DMS79 treated with DMSO at 0.1 percent for 48 hours (cell line): ENCODE measurements at regions not wholly inside any gene's neighbourhood (a gene's known extent, or its start where the extent isn't known, plus 50 kb on each side); places are given as distances from the start of the nearest gene placed in this dataset.
A peak's percentile ranks its signal among the peaks of the same experiment; 100 is the strongest.

Source experiments
- DNase-seq: peaks from one replicate; lab custom pipeline; 2025; lab: John Stamatoyannopoulos, UW

GRCh38 chr17:77432034-77432661, 291.4 kb downstream of the SEC14L1 start:
- no peak for DNase-seq

DNA sequence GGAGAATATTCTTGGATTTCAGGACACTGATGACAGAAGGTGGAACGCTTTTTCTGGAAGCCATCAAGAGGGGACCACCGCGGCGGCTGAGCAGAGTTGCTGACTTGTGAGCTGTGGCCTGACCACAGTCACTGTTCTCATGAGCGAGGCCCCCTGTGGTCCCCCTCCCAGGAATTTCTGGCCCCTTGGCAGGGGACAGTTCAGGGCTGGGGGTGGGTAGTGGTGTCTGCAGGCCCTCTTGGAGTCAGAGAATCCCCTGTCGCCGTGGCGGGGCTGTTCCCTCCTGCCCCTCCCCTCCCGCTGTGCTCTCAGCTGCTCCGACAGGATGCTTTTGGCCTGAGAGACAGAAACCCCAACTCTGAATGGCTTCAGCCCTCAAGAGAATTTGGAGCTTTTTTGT, 292.0 kb downstream of the SEC14L1 start:
- no peak for DNase-seq

GRCh38 chr17:77433385-77434135, 292.8 kb downstream of the SEC14L1 start:
- DNase-seq, result no peak

DNA sequence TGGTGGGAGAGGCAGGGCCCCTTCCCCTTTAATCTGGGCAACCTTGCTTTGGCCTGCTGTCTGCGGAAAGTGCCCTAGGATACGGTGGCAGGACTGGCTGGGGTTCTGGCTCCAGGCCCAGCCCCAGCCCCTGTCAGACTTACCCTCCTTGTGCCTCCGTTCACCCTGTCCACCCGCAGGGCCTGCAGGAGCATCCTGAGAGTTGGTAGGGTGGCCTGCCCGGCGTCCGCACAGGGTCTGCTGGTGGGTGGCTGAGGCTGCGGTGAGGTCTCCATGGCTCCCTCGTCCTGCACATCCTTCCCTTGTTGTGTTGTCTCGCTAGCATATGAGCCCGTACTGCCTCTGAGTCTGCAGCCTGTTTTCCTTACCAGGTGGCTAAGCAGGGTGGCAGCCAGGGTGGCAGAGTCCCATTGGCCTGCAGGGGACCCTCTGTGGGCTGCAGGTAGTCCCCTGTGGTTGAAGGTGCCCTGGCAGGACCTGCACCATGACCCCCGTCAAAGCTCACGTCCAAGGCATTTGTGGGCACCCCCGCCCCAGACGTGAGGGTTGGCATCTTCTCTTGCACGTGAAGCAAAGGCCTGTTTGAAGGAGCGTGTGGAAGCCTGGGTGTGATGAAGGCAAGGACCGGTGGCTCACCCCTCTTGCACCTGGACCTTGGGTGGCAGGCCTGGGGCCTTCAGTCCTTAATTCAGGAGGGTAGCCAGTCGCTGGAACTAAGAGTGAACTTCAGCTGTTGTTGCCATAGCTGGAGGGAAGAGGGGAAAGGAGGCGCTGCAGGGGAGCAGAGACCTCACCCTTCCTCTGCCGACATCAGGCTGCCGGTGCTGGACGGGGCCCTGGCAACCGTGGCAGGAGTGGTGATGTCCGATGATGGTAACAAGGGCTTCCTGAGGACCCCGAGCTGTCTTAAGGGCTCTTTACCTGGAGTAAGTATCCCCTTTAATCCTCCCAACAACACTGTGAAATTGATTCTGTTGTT, 293.7 kb downstream of the SEC14L1 start:
- DNase-seq, result no peak

DNA sequence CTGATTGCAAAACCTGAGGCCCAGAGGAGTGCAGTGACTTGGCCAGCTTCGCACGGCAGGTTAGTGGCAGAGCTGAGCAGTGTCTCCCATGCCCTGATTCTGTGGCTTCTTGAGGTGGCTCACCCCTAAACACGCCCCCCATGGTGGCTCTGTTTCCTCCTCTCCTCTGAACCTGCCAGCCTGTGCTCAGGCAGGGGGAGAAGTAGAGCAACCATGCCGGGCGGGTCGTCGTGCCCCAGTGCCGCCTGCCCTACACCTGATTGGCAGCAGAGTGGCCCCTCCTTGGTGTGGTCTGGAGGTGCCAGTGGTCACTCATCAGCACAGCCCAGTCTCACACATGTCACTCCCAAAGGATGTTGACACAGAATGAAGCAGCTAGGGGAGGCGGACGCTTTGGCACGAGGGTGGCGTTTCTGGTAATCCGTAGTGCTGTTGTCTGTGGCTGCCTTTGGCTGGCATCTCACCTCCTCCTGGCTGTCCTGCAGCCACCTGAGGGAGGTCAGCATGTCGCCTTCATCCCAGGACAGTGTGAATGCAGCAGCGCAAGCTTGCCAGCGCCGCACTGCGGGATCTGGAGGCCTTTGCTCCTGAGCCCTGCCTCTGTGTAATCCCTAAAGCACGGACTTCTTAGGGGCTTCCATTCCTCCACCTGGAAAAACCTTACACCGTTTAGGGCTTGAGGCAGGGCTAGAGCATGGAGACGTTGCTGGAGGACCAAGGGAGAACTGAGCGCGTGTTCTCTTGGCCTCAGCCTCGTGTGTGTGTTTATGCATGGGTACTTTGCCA, 294.7 kb downstream of the SEC14L1 start:
- no peak for DNase-seq

DNA sequence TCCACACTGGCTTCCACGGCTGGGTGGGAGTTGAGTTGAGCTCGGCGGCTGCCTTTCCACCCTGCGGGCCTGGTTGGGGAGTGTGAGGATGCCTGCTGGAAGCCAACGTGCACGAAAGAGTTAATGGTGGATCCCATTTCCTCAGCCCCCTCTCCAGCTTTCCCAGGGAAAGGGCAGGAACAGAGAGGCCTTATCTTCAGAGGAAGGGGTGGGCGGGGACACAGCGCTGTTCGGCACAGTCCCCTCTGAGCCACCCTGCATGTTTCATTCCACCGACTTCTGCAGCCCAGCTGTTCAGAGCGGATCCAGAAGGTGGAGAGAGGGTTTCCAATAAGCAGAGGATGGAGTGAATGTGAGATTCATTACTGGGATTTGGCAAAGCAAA, 295.3 kb downstream of the SEC14L1 start:
- DNase-seq, result no peak

- DNase-seq, result no peak
Observed at GRCh38 chr17:77436481-77436880, 295.7 kb downstream of the SEC14L1 start.

GRCh38 chr17:77437017-77437416, 296.2 kb downstream of the SEC14L1 start:
- DNase-seq, result peak; percentile 75

GRCh38 chr17:77437747-77438146, 297.0 kb downstream of the SEC14L1 start:
- no peak for DNase-seq

DNA sequence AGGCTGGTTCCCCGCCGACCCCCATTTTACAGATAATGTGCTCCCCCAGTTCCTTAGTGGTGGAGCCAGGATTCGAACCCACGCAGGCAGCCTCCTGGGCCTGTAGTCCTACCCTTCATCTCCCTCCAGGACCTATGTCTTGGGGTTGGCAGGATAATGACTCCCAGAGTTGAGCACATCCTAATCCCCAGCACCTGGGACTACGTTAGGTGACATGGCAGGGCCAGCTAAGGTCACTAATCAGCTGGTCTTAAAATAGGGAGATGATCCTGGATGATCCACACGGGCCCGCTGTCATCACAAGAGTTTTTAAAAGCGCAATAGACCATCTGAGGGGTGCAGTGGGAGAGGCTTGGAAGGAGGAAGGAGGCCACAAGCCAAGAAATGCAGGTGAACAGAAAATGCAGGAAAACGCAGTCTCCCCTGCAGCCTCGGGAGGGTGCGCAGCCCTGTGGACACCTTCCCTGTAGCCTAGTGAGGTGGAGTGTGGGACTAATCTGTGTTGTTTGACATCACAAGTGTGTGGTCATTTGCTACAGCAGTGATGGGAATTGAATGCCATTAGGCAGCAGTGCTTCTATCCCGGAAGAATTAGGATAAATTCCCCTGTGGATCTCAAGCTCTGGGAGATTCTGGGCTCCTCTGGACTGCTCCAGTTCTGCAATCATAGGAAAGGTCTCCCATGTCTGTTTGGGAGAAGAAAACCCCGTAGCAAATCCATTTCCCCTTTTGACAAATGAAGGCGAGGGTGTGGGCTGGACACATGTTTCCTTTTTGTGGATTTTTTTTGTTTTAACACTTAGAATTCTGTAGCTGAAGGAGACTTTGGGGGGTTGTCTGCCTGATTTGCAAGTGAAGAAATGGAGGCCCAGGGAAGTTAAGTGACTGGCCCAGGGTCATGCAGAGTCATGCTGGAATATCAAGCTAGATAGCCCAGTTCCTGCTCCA, 297.7 kb downstream of the SEC14L1 start:
- no peak for DNase-seq

DNA sequence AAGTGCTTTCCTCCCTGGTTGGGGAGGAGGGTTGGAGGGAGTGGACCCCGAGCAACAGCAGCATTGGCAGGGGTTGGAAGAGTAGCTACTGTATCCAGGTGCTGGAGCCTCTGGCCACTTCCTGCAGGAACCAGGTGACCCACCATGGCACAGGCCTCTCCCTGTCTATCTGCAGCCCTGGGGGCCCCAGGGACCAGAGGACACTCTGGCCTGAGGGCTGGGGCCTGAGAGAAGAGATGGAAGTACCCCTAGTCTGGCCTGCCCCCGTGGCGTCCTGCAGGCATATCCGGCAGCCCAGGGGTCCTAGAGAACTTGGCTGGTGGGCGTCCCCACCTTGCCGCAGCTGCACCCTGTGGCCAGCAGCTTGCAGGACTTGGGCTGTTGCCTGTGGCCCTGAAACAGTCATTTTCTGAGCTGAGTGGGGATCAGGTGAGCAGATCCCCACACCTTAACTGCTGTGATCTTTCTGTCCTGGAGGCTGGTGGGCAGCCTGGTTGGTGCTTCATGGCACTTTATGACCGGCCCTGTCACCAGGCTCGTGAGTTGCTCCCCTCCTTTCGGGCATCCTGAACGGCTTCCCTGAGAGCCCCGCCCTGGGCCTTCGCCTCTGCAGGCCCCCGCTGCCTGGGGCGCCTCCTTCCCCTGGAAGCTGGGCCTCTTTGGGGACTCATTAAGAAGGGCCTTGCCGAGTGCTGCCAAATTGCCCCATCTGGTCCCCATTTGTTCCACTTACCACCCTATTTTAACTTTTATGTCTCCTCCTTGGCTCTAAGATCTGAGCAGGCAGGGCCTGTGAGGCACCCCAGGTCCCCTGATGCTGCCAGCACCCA, 298.6 kb downstream of the SEC14L1 start:
- DNase-seq, result no peak

GRCh38 chr17:77440560-77440981, 299.8 kb downstream of the SEC14L1 start:
- no peak for DNase-seq

DNA sequence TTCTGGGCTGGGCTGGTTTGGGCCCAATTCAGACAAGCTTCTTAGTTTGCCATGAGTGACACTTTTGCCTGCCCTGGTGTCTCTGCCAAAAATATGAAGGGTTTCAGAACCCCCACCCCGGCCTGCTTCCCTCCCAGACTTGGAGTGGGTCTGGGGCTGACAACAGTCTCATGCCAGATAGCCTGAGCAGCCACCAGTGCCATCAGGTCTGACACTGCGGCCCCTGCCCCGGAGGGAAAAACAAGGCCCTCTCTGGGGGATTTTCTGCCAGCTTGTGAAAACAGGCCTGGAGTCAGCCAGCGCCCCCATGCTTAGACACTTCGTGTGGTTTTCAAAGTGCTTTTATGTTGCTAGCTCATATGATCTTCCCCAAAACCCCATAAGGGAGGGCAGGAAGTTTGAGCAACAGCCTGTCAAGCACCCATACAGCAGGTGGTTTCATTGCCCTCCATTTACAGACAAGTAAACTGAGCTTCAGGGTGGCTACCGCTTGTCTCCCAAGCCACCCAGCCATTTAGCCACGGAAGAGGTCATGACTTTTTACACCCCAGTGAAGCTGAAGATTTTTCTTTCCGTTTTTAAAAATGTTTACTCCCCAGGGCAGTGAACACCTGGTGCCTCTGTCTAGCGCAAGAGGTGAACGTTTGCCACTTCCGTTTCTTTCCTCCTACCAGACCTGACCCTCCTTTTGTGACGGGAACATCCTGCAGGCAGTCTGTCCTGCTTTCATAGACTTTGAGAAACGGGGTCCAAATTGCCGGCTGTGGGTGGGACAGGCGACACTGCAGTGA, 300.6 kb downstream of the SEC14L1 start:
- DNase-seq, result peak; percentile 77

GRCh38 chr17:77441940-77442339, 301.2 kb downstream of the SEC14L1 start:
- DNase-seq, result no peak

- DNase-seq, result no peak
Observed at GRCh38 chr17:77442976-77443747, 302.4 kb downstream of the SEC14L1 start.

GRCh38 chr17:77443748-77444260, 303.0 kb downstream of the SEC14L1 start:
- no peak for DNase-seq

DNA sequence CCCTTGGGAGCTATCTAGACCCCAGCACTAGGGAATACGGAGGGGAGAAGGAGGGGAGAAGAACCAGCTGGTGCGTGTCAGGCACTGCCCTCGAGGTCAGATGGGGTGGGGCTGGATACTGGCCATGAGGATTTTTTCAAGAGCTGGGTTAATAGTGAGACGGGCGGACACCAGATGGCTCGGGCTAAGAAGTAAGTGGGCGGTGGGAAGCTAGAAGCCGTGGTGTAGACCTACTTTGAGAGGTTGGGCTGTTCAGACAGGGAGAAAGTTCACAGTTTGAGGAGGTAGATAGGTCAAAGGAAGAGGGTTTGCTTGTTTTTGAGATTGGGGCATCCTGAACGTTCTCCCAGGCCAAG, 303.8 kb downstream of the SEC14L1 start:
- DNase-seq, result no peak
